ENCODE measurements at regions not wholly inside any gene's neighbourhood (a gene's known extent, or its start where the extent isn't known, plus 50 kb on each side); places are given as distances from the start of the nearest gene placed in this dataset.

DNA sequence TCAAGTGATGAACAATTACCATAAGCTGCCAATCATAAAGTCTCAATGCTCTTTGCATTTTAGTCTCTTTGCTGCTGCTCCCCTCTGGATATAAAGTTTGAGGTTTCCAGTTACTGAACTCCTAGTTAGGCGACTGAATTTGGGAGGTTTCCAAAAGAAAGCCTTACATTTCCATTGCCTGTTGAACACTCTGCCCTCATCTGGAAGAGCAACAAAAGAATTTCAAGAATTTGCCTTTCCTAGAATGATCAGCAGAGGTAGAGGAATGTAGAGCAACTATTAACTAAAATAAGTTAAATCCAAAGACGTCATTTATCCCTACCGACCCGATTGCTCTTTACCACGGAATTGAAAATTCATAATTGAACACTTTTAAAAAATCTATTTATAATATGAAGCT is 53.4 kb upstream of the PRICKLE2 start:
- in situ Hi-C loops (cut with MboI; ENCODE audit: low pct_unique_long_range_greater_than_20kb, low sequenced_read_pairs, unreplicated experiment) = no loop called here
- no peak for DNase-seq (ENCODE audit: low spot score)
- no peak for TF ChIP-seq CTCF (IDR thresholded peaks at IDR 0.05; ENCODE audit: extremely low read depth, insufficient read depth, missing control alignments)

DNA sequence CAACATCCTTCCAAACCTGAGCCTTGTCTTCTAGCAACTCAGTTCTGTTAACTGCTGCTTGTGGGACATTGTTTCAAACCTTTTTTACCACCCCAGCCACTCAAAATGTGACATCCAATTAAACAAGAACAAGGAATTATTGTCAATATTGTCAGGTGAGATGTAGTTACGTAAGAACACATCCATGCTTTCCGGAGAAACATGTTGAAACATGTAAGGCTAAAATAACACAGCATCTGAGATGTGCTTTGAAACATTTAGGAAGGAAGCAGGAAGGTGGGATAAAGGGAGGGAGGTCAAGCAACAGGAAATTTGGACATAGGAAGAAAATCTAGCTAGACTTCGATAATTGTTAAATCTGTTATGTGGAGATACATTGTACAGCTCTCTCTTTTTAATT is 50.9 kb upstream of the PRICKLE2 start:
- DNase-seq (ENCODE audit: low spot score) = no peak
- in situ Hi-C loops (cut with MboI; ENCODE audit: low pct_unique_long_range_greater_than_20kb, low sequenced_read_pairs, unreplicated experiment) = no loop called here
- TF ChIP-seq CTCF (IDR thresholded peaks at IDR 0.05; ENCODE audit: extremely low read depth, insufficient read depth, missing control alignments) = no peak
